GM18858 (cell line): ENCODE measurements at regions not wholly inside any gene's neighbourhood (a gene's known extent, or its start where the extent isn't known, plus 50 kb on each side); places are given as distances from the start of the nearest gene placed in this dataset.
A peak's percentile ranks its signal among the peaks of the same experiment; 100 is the strongest.
"Not testable (repeated sequence)": the region's sequence is repeated elsewhere in the genome, so short reads cannot be mapped to it uniquely, and the experiment has no call there.

Experiments used
- ATAC-seq: cut with Tn5 transposase; IDR thresholded peaks from one replicate; pipeline ENCODE4 v1.9.1; 2021; ENCODE audit not compliant: unreplicated experiment

DNA sequence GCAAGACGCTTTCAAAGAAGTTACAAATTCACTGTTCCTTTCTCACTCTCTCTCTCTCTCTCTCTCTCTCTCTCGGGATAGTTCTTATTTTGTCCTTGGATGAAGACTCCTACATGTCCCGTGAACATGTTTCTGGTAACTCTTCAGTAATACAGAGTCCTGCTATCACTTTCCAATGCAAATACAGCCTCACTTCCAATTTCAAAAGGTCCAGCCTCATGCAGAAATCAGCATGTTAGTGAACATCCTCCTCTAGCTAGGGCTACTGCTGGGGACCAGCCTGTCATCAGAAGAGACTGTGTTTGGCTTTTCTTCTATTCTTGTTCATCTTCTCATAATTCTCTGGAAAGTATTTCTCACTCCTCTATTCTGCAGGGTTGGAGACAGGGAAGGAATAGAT, 1306.7 kb upstream of the CELF4 start:
- no peak for ATAC-seq

DNA sequence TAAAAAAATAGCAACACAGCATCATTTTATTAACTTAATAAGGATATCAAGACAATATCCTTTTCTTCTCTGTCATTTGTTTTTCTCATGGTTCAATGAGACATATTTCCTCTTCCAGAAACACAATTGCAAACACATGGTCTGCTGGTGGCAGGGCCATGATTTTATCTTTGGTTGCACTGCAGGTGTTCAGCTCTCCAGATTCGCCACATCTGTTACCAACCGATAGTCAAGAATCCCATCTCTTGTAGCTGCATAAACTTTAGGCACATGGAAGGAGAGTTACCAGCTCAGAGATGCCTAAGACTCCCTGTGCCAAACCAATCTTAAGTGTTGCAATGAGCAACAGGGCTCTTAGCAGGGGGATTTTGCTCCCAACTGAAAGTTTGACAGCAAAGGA, 1303.2 kb upstream of the CELF4 start:
- ATAC-seq, result no peak

DNA sequence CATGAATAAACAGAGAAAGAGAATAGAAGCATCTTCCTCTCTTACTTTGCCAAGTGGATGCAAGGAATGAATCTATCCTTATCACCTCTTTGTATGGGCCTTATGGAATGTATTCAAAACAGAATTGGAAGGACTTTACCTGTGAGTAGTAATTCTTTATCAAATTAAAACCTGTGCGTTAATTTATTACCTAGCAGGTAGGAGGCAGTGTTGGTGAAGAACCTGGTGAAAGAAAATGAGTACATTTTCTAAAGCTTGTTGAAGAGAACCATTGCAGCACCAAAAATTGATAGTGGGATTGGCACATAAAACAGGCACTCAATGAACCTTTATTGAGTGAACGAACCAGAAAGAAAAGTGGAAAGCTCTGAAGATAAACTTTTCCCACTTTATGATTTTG, 1302.1 kb upstream of the CELF4 start:
- no peak for ATAC-seq

DNA sequence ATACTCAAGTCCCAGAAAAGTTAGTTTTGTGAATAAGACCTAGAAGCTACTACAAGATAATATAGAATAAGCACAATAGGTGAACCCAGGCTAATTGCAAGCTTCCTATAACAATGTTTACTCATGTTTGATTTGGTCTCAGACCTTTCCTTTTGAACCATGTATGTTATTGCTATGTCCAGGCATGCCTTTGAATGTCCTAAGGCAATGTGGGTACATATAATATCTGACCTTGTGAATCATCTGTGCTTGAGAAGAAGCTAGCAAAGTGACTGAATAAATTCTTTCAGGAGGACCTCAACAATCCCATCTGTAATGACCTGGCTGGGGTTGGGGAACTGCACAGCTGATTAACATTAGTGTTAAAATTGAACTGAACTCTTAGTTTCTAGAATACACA, 1285.9 kb upstream of the CELF4 start:
- ATAC-seq, result no peak

DNA sequence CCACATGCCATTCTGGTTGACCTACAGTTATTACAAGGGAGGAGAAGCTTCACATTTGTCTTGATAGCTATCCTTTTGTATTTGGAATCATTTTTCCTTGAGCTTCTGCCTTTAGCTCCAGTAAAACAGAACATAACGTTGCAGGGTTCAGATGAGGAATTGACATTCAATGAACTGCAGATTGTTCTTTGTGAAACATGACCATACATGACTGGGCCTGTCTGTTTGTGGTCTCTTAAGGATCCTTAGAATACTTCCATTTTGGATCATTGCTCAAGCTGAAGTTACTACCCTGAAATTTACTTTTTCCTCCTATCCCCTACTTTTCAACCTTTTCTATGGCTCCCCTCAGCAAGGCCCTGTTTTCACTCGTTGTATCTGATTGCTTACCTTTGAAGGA, 1281.7 kb upstream of the CELF4 start:
- no peak for ATAC-seq

DNA sequence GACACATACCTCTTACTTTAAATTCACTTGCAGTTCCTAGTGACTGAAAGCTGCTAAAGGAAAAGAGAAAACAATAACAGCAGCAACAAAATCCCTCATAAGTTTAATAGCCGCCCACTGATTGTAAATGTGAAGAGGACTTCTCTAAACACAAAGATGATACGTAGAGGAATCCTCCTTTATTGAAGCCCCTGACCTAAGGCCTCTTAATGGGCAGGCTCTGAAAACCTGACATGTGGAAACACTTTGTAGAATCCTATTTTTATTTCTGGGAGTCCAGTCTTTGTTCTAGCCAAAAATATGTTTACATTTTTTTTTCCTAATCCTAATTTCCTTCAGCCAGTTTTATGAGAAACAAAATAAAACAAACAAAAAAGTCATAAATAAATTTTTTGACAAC, 1277.7 kb upstream of the CELF4 start:
- no peak for ATAC-seq

DNA sequence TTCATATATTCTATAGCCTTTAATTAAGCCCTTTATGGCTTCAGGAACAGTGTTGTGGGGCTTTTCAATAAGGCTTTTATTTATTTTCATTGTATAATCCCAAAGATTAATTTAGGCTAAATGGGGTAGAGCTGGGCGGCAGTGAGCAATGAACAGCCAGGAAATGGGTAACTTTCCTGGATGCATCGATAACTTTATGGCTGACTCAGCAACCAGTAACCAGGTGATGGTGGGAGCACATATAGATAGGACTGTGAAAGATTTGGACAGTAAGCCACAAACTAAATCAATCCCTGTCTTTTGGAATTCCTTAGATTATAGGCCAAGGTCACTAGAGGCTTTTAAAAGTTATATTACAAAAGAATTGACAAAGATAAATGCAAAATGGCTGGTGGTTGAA, 1260.6 kb upstream of the CELF4 start:
- no peak for ATAC-seq

DNA sequence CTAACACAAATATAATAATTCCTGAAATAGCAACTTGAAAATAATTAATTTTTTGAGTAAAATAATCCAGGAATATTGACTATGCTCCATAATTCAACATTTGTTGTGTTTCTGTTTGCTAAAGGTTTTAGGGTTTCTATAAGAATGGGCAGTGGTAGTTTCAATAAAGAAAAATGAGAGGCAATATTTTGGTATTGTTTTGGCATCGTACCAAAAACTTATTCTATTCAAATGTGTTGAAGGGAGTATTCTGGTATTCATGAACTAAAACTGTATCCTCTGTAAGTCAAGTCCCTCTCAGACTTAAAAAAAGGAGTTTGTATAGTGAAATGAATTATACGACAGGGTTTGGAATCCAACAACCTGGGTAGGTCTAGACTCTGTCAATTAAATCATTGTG, 1245.6 kb upstream of the CELF4 start:
- ATAC-seq, result no peak

DNA sequence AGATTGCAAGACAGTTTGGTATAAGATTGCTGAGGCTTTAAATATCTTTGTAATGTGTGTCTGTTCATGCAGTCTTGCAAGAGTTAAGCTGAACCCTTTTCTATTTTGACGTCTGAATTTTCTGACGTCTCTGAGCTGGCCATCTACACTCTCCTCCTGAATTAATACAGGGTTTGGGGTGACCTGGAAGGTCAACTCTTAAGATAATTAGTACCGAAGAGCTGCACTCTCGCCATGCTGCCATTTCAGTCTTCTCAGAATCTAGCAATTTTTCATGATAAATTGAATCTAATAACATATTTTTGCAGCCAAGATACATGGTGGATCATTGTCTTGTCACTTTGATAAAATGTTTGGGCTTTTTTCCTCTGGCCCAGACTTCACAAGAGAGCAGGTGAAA, 1245.2 kb upstream of the CELF4 start:
- ATAC-seq, result no peak

DNA sequence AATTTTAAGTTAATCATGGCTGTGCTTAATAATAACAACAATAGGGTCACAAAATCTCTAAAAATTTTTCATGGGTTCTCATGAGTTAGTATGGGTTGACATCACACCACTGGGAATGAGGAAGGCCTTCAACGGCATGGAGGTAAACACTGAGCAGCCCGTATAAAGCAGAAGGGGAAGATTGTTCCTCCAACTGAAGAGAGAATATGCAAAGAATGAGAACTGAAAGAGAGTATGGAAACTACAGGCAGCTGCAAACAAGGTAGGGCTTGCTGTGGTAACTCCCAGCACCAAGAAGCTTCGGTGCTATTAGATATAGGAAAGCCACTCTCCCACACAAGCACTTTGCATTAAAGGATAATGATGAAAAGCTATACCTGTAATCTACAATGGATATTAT, 1242.3 kb upstream of the CELF4 start:
- peak; percentile 50 for ATAC-seq

DNA sequence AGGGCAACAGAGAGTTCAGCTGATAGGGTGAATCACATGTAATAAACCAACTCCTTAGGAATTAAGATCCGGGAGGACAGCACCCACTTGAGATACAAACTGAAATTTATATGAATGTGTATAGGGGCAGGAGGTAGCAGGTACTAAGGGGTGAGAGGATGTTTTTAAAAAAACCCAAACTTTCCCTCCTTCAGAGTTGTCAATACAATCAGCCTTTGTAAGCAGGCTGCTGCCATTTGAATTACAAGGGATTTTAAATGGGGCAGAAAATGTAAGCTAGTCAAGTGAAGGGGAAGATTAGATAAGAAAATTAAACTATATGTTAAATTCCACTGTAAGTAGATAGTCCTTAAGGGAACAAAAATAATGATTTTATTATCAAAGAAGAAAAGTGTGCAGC, 1239.7 kb upstream of the CELF4 start:
- no peak for ATAC-seq

DNA sequence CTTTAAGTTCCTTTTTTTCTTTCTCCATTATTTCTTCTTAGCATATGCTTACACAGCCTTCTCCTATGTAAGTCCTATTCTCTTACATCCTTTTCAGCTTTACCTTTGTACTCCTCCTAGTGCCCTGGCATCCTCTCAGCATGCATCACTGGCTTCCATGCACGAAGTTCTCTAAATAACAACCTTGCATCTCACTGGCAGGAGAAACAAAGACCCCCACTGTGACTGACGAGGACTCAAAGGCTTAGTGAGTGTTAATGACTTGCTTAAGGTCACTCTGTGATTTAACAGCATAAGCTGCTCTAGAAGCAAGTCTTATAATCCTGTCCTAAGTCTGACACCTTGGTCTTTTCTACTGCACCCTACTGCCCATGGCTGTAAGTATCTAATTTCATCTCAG, 1236.0 kb upstream of the CELF4 start:
- ATAC-seq, result no peak

DNA sequence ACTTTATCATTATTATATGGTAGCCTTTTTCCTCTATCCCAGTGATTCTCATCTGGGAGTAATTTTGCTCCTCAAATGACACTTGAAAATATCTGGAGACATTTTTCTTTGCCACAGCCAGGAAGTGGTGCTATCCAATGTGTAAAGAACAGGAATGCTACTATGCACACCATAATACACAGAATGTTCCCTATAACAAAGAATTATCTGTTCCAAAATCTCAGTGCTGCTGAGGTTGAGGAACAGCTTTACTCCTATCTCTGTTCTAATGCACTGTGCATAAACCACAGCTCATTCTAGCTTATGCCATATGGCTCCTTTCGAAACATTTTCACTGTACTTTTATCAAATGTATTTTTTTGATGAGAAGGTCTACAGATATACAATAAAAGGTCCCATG, 1231.2 kb upstream of the CELF4 start:
- ATAC-seq, result no peak

DNA sequence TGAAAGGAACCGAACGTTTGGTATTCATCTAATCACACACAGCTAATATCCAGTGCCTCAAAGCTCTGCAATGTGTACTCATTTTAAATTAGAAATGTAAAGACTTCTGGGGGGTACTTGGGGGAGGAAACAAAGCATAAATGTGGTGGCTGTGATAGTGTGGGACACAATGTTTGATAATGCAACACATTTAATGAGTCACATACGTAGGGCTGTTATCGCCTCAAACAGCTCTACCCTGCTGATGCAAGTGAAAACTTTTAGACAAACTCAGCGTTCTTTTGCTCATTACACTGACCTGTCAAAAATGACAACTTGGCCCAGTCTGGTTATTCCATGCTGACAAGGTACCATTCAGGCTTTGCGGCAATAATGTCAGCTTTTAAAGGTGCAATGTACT, 1227.1 kb upstream of the CELF4 start:
- no peak for ATAC-seq

DNA sequence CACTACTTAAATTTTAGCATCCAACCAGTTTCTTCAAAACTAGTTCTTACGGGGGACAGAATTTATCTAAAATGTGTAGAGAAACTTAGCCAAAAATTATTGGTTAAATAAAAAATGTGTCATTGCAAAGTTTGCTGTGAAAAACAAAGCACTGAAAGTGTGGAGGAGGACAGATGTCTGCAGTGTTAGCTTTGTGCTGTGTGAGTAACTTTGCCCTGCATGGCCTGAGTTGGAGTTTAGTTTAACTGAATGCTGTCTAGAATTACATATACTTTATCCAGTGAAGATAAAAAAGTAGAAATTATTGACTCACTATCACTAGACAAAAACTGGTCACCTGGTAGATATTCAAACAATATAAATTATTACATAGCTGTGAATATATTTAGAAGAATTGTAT, 1225.2 kb upstream of the CELF4 start:
- ATAC-seq, result no peak

DNA sequence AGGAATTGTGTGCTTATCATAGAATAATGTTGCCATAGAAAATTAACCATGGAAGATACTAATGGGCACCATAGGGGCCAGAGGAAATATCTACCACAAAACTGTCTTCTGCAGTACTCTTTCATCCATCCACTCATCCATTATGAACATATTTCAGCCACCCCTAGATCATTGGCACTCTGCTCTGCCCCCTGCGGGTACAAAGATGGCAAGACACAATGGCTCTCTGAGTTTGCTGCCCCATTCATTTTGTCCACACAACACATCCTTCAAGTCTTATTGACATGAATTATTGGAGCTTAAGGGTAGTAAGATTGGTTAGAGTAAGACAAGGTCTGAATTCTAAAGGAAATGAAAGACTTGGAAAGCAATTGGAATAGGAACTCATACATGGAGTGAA, 1224.7 kb upstream of the CELF4 start:
- ATAC-seq, result no peak

DNA sequence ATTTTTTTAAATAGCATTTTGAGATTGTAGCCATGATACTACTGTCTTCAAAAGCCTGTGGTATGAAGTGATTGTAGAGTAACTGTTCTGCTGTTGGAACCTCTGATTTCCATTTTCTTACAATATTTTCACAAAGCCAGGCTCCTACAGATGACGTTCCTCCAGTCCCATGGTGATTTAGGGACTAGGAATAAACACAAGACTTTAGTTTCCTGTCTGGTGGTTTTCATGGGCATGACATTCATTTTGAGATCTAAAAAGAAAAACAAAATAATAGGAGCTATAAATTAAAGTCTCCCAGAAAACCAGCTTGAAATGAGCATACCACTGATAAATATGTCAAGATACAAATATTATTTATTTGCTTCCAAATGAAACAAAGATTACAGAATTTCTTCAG, 1223.5 kb upstream of the CELF4 start:
- ATAC-seq, result no peak

DNA sequence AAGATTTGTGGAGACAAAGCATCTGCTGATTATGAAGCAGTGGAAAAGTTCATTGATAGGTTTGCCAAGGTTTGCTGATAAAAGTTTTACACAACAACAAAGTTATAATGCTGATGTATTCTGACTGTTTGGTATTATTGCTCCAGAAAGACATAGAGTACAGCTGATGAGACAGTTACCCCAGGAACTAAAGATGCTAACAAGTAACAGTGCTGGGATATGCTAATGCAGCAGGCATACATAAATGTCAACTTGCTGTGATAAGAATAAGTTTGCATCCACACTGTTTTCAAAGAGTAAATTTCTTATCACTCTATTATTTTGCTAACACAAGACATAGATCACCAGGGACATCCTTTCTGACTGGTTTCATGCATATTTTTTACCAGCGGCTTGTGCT, 1221.3 kb upstream of the CELF4 start:
- no peak for ATAC-seq

DNA sequence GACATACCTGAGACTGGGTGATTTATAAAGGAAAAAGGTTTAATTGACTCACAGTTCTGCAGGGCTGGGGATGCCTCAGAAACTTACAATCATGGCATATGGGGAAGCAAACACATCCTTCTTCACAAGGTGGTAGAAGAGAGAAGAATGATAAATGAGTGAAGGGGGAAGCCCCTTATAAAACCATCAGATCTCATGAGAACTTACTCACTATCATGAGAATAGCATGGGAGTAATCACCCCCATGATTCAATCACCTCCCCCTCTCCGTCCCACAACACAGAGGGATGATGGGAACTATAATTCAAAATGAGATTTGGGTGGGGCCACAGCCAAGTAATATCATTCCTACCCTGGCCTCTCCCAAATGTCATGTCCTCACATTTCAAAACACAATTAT, 1206.0 kb upstream of the CELF4 start:
- ATAC-seq, result not testable (repeated sequence)

DNA sequence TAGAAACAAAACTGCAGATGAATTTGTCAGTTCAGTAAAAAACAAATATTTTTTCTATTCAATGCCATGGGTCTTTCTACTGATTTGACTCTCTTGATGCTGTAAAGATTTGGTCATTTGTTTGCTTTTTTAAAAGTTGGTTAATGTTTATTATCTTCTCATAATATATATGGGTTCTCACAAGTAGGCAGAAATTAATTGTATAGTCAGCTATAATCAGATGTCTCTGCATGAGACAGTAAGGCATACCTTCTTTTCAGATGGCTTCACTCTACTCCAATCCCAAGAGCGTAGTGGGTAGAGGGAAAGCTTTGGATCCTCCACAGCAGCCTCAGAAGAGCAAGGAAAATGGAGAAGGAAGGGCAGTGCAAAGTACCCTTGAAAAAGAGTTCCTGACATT, 1202.9 kb upstream of the CELF4 start:
- ATAC-seq, result no peak

DNA sequence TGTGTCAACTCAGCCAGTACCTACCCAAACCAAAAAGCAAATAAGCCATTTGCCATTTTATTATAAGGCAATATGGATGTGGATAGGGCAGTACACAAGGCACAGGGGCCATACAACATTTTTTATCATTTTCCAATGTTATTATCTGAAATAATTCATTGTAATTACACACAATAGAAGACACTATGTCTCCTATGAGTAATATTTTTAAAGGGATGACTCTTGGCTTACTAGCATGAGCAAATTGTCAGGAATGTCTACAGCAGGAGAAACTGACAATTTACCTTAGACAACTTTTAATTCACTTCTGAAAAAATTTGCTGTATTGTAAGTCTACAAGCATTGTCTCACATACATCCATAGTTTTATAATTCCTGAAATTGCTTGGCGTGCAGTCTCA, 1193.9 kb upstream of the CELF4 start:
- ATAC-seq, result no peak

DNA sequence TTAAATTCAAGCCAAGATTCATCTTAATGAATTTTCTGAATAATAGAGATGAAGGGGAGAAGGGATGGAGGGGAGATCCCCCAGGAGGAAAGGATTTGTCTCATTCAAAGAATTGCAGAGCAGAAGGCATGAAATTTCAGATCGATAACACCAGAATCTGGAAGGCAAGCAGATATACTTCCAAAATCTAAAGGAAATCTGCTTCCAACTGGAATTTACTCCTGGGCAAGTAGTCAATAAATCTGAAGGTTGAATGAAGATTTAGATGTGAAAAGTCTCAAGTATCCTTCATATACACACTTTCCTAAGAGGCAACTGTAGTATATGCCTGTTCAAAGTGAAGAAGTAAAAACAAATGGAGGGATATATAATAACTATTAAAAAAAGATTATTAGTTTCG, 1190.8 kb upstream of the CELF4 start:
- no peak for ATAC-seq

DNA sequence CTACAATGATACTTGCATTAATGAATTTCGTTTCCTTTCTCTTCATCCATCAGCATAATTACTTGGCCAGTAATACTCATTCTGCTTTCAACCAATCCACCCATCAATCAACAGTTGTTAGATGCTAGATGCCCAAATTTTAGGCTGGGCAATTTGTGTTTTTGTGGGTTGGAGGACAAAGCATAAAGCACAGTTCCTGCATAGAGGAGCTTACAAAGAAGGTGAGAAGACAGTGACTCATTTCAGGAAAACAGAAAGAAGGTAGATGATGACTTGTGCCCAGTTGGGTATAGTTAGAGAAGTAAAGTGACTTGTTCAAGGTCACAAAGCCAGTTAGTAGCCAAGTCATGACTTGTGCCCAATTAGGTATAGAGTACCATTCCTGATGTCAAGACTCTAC, 1186.8 kb upstream of the CELF4 start:
- peak; percentile 82 for ATAC-seq

DNA sequence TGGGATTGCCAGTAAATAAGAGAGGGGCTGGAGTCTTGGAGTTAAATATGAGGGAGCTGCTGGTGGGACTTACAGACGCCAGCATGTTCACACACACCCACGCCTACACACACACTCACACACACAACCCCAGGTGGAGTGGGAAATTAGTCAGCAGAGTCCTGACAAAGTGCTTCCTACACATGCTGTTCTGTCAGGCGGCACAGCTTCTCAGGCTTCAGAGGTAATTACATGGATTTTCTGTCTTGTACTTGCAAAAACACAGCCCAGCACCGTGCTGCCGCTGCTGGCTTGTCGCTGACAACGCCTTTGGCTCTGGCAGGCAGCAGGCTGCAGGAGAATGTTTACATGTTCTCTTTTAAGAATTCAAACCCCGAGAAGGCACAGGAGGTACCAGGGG, 1186.3 kb upstream of the CELF4 start:
- no peak for ATAC-seq
